Large intestine (tissue), 3 donors: ENCODE measurements at regions not wholly inside any gene's neighbourhood (a gene's known extent, or its start where the extent isn't known, plus 50 kb on each side); places are given as distances from the start of the nearest gene placed in this dataset.

Experiments used
- DNase-seq, 2 donors: peaks; one replicate each; pipeline versions ENCODE4 v3.0.0 to v3.0.0-alpha.2; 2013
- H3K27ac ChIP-seq: one replicate; pipeline ENCODE4 v1.5.1; 2013; ENCODE audit warnings: low read length
- H3K27me3 ChIP-seq: 2 replicates; pipeline ENCODE4 v1.6.1; 2013; ENCODE audit warnings: low read length; ENCODE audit not compliant: control insufficient read depth, insufficient read depth
- H3K36me3 ChIP-seq: 2 replicates; pipeline ENCODE4 v1.6.1; 2013; ENCODE audit warnings: low read length; ENCODE audit not compliant: control insufficient read depth, insufficient read depth
- H3K4me1 ChIP-seq: one replicate; pipeline ENCODE4 v1.6.1; 2013; ENCODE audit warnings: low read length; ENCODE audit not compliant: control insufficient read depth, insufficient read depth
- H3K4me3 ChIP-seq: one replicate; pipeline ENCODE4 v1.5.1; 2013; ENCODE audit warnings: low read length
- H3K9me3 ChIP-seq: one replicate; pipeline ENCODE4 v1.6.1; 2013; ENCODE audit warnings: mild to moderate bottlenecking, low read depth, low read length, moderate library complexity; ENCODE audit not compliant: control insufficient read depth
- WGBS: methylation state at CpG from one replicate; pipeline ENCODE4 v1.1.5; 2013; ENCODE audit warnings: low lambda C conversion rate; ENCODE audit not compliant: insufficient coverage; 5-methylcytosine and 5-hydroxymethylcytosine counted together

- DNase-seq: no peak
- Histone ChIP-seq H3K9me3 (no peaks in the 10 kb centered on the region), H3K27ac (no peak overlapping the region), H3K4me3 (no peak overlapping the region), H3K27me3 (no peaks in the 10 kb centered on the region), H3K4me1 (no peaks in the 10 kb centered on the region), H3K36me3 (no peaks in the 10 kb centered on the region)
- 100% methylated on average over 1 of the region's 17 CpGs for WGBS
Observed at GRCh38 chr18:37669991-37670534, 104.5 kb upstream of the CELF4 start.

- H3K9me3 ChIP-seq: no peaks in the 10 kb centered on the region
- 50% methylated on average over 1 of the region's 15 CpGs for WGBS
- no peaks in the 10 kb centered on the region for H3K36me3 ChIP-seq
- no peak overlapping the region for H3K27ac ChIP-seq
- no peaks in the 10 kb centered on the region for H3K4me1 ChIP-seq
- H3K27me3 ChIP-seq: no peaks in the 10 kb centered on the region
- no peak overlapping the region for H3K4me3 ChIP-seq
- no peak for DNase-seq
Observed at GRCh38 chr18:37668971-37669747, 103.6 kb upstream of the CELF4 start.

- DNase-seq: no peak
- WGBS: 50% methylated on average over 1 of the region's 1 CpG
- H3K27ac ChIP-seq: no peak overlapping the region
Observed at GRCh38 chr18:37667836-37668235, 102.2 kb upstream of the CELF4 start.

GRCh38 chr18:37666991-37667390 is 101.4 kb upstream of the CELF4 start:
- H3K4me3 ChIP-seq: no peak overlapping the region

More at GRCh38 chr18:37667836-37668235, 102.2 kb upstream of the CELF4 start:
- Histone ChIP-seq H3K36me3 (no peaks in the 10 kb centered on the region), H3K4me1 (no peaks in the 10 kb centered on the region), H3K27me3 (no peaks in the 10 kb centered on the region), H3K4me3 (no peak overlapping the region), H3K9me3 (no peaks in the 10 kb centered on the region)

GRCh38 chr18:37666451-37666850 is 100.9 kb upstream of the CELF4 start:
- no peaks in the 10 kb centered on the region for H3K36me3 ChIP-seq
- no peak overlapping the region for H3K4me3 ChIP-seq
- no peaks in the 10 kb centered on the region for H3K27me3 ChIP-seq
- no peak overlapping the region for H3K27ac ChIP-seq
- no peaks in the 10 kb centered on the region for H3K4me1 ChIP-seq
- no peaks in the 10 kb centered on the region for H3K9me3 ChIP-seq
- DNase-seq: no peak
- WGBS: no CpG with 5 or more reads among the region's 2 CpGs

More at GRCh38 chr18:37666991-37667390, 101.4 kb upstream of the CELF4 start:
- Histone ChIP-seq H3K27ac (no peak overlapping the region), H3K9me3 (no peaks in the 10 kb centered on the region), H3K27me3 (no peaks in the 10 kb centered on the region), H3K36me3 (no peaks in the 10 kb centered on the region), H3K4me1 (no peaks in the 10 kb centered on the region)
- no CpG with 5 or more reads among the region's 1 CpG for WGBS
- DNase-seq: no peak

- no peaks in the 10 kb centered on the region for H3K27me3 ChIP-seq
- no peaks in the 10 kb centered on the region for H3K36me3 ChIP-seq
- no peaks in the 10 kb centered on the region for H3K4me1 ChIP-seq
- WGBS: no CpG with 5 or more reads among the region's 2 CpGs
- no peaks in the 10 kb centered on the region for H3K9me3 ChIP-seq
- DNase-seq: no peak
- no peak overlapping the region for H3K4me3 ChIP-seq
- H3K27ac ChIP-seq: no peak overlapping the region
Observed at GRCh38 chr18:37665346-37665745, 99.7 kb upstream of the CELF4 start.

- Histone ChIP-seq H3K4me1 (no peaks in the 10 kb centered on the region), H3K27me3 (no peaks in the 10 kb centered on the region), H3K4me3 (no peak overlapping the region), H3K9me3 (no peaks in the 10 kb centered on the region), H3K36me3 (no peaks in the 10 kb centered on the region), H3K27ac (no peak overlapping the region)
- WGBS: no CpG with 5 or more reads among the region's 2 CpGs
- no peak for DNase-seq
Observed at GRCh38 chr18:37663446-37663845, 97.8 kb upstream of the CELF4 start.

- no peaks in the 10 kb centered on the region for H3K4me1 ChIP-seq
- H3K27ac ChIP-seq: no peak overlapping the region
- H3K27me3 ChIP-seq: no peaks in the 10 kb centered on the region
- DNase-seq: no peak
- no peak overlapping the region for H3K4me3 ChIP-seq
- H3K9me3 ChIP-seq: no peaks in the 10 kb centered on the region
- H3K36me3 ChIP-seq: no peaks in the 10 kb centered on the region
- no CpG with 5 or more reads among the region's 13 CpGs for WGBS
Observed at GRCh38 chr18:37662546-37663339, 97.1 kb upstream of the CELF4 start.

- no peak overlapping the region for H3K4me3 ChIP-seq
- no peaks in the 10 kb centered on the region for H3K4me1 ChIP-seq
- no peak for DNase-seq
- no peaks in the 10 kb centered on the region for H3K27me3 ChIP-seq
- no peaks in the 10 kb centered on the region for H3K36me3 ChIP-seq
- WGBS: no CpG with 5 or more reads among the region's 3 CpGs
- H3K9me3 ChIP-seq: no peaks in the 10 kb centered on the region
- H3K27ac ChIP-seq: no peak overlapping the region
Observed at GRCh38 chr18:37662099-37662498, 96.5 kb upstream of the CELF4 start.

- H3K4me3 ChIP-seq: no peak overlapping the region
- no CpG with 5 or more reads among the region's 4 CpGs for WGBS
- H3K4me1 ChIP-seq: no peaks in the 10 kb centered on the region
- no peak for DNase-seq
- no peaks in the 10 kb centered on the region for H3K27me3 ChIP-seq
- no peak overlapping the region for H3K27ac ChIP-seq
- no peaks in the 10 kb centered on the region for H3K9me3 ChIP-seq
- H3K36me3 ChIP-seq: no peaks in the 10 kb centered on the region
Observed at GRCh38 chr18:37661478-37661877, 95.9 kb upstream of the CELF4 start.
